Kidney epithelial cell (primary cell): ENCODE measurements at regions not wholly inside any gene's neighbourhood (a gene's known extent, or its start where the extent isn't known, plus 50 kb on each side); places are given as distances from the start of the nearest gene placed in this dataset.

Source experiments
- DNase-seq: peaks from one replicate; pipeline ENCODE4 v3.0.0-alpha.2; 2010; ENCODE audit warnings: low read depth
- H3K27me3 ChIP-seq: 2 replicates; pipeline ENCODE4 v1.6.0; 2011; ENCODE audit warnings: low read length; ENCODE audit not compliant: control insufficient read depth, insufficient read depth
- H3K36me3 ChIP-seq: 2 replicates; pipeline ENCODE4 v1.5.1; 2011; ENCODE audit warnings: low read length; ENCODE audit not compliant: control insufficient read depth, insufficient read depth
- H3K4me3 ChIP-seq: 2 replicates; pipeline ENCODE4 v1.5.1; 2011; ENCODE audit warnings: low read depth, mild to moderate bottlenecking, control low read depth, low read length
- TF ChIP-seq, protein P1 (sequence below): IDR thresholded peaks from 2 replicates; pipeline ENCODE4 v1.5.1; 2011; ENCODE audit warnings: mild to moderate bottlenecking, moderate library complexity, low read length, control low read depth, inconsistent platforms; ENCODE audit not compliant: insufficient read depth, poor library complexity, severe bottlenecking

DNA sequence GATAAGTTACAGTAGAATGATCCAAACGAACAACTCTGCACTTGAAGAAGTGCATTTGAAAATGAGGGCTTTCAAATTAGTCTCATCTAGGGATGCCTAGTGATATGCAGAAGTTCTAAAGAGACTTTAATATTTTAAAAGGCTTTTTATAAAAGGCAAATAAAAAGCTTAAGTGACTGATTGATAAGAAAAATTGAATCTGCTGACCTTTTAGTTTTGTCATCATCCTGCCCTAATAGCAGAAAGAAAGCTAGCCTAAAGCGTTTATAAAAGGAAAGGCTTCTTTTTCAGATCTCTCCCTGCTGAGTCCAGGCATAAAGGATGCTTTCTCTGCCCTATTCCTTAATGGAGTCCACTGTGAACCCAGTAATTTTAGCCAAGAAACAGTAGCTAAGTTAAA lies 72.7 kb upstream of the ALDH1L1 start:
- H3K36me3 ChIP-seq, result no peaks in the 10 kb centered on the region
- no peak overlapping the region for H3K4me3 ChIP-seq
- no peak for DNase-seq
- TF ChIP-seq, protein P1, sequence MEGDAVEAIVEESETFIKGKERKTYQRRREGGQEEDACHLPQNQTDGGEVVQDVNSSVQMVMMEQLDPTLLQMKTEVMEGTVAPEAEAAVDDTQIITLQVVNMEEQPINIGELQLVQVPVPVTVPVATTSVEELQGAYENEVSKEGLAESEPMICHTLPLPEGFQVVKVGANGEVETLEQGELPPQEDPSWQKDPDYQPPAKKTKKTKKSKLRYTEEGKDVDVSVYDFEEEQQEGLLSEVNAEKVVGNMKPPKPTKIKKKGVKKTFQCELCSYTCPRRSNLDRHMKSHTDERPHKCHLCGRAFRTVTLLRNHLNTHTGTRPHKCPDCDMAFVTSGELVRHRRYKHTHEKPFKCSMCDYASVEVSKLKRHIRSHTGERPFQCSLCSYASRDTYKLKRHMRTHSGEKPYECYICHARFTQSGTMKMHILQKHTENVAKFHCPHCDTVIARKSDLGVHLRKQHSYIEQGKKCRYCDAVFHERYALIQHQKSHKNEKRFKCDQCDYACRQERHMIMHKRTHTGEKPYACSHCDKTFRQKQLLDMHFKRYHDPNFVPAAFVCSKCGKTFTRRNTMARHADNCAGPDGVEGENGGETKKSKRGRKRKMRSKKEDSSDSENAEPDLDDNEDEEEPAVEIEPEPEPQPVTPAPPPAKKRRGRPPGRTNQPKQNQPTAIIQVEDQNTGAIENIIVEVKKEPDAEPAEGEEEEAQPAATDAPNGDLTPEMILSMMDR, result no peak
- peaks cover 3% of the 10 kb centered on the region for H3K27me3 ChIP-seq

GRCh38 chr3:126252373-126252772 lies 72.0 kb upstream of the ALDH1L1 start:
- H3K4me3 ChIP-seq, result no peak overlapping the region
- TF ChIP-seq, protein P1, result no peak

DNA sequence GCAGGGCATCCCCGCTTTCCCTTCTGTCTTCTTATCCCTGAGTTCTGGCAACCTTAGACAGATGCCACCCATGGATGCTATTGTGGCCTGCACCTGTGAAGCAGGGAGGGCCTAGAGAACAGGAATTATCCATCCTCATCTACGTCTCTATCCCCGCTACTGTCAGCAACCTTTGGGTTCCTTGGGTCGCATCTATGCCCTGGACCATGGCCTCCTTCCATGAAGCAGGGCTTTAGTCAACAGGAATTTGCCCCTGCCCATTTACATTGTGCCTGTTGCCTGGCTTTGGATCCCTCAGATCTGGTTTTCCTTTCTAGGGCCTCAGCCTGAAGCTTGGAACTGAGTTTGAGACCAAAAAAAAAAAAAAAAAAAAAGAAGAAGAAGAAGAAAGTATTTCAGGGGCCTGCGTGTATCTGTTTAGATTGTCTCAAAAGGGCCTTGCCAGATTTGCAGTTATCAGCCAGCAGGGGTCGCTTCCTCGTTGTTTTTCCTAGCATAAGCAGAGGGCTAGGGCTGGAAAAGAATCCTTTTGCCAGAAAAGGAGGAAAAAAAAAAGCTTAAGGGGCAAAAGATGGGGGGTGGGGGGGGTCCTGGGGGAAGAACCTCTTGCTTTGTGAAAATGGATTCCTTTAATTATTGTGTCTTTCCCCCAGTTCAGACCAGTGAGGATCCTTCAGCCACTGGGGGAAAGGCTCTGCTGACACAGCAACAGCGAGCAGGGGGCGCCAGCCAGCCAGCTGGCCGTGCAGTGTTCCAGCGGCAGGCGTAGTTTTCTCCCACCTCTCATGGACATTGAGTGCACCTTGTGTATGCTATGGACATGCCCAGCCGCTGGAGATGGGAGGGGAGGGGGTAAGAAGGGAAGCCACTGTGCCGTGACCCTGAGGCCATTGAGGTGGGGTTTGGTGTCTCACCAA lies 65.7 kb upstream of the ALDH1L1 start:
- DNase-seq, result no peak
- no peaks in the 10 kb centered on the region for H3K36me3 ChIP-seq
- H3K27me3 ChIP-seq, result no peaks in the 10 kb centered on the region
- TF ChIP-seq, protein P1, result peak; percentile 63
- no peak overlapping the region for H3K4me3 ChIP-seq

More at GRCh38 chr3:126252373-126252772, 72.0 kb upstream of the ALDH1L1 start:
- DNase-seq, result no peak
- H3K27me3 ChIP-seq, result peaks cover 3% of the 10 kb centered on the region
- H3K36me3 ChIP-seq, result no peaks in the 10 kb centered on the region
